Panc1 (cell line): ENCODE measurements at regions not wholly inside any gene's neighbourhood (a gene's known extent, or its start where the extent isn't known, plus 50 kb on each side); places are given as distances from the start of the nearest gene placed in this dataset.
A peak's percentile ranks its signal among the peaks of the same experiment; 100 is the strongest.

Experiments used
- ATAC-seq: fragments of 200-7000 bp; cut with Tn5 transposase; 2 replicates; pipeline ENCODE4 v1.9.1; 2020; ENCODE audit warnings: mild to moderate bottlenecking, moderate library complexity
- BruUV-seq: library from RNA; stranded (reverse); fragments of 400-500 nt; replicated peaks from 2 replicates; lab custom pipeline; 2021; lab: Mats Ljungman, UMichigan
- CTCF ChIA-PET: fragments of 300-600 bp; sonication (Branson Sonifier 250); formaldehyde crosslinking; loops from one replicate; lab custom pipeline; 2022; ENCODE audit warnings: antibody characterized with exemption; lab: Charles Lee
- POLR2A ChIA-PET: fragments of 300-600 bp; sonication (Branson Sonifier 250); formaldehyde crosslinking; loops from one replicate; lab custom pipeline; 2022; ENCODE audit warnings: antibody characterized with exemption; lab: Charles Lee
- DNase-seq: peaks from one replicate; pipeline ENCODE4 v3.0.0-alpha.2; 2010; ENCODE audit warnings: low read depth, low spot score
- H3K27ac ChIP-seq: 2 replicates; pipeline ENCODE4 v1.5.1; 2011; ENCODE audit warnings: mild to moderate bottlenecking, low read length, inconsistent platforms
- H3K27me3 ChIP-seq: fragments of 200-500 bp; sonication (Bioruptor generic); 2 replicates; pipeline ENCODE4 v1.6.0; 2014; ENCODE audit warnings: low read length, inconsistent platforms; ENCODE audit not compliant: control insufficient read depth, insufficient read depth
- H3K36me3 ChIP-seq: fragments of 200-500 bp; sonication (Bioruptor generic); 2 replicates; pipeline ENCODE4 v1.5.1; 2014; ENCODE audit warnings: inconsistent platforms, mild to moderate bottlenecking, low read length, moderate library complexity; ENCODE audit not compliant: control insufficient read depth, insufficient read depth
- H3K4me1 ChIP-seq: 2 replicates; pipeline ENCODE4 v1.5.1; 2011; ENCODE audit warnings: inconsistent platforms, mild to moderate bottlenecking, low read length, moderate library complexity; ENCODE audit not compliant: control insufficient read depth, insufficient read depth
- H3K4me3 ChIP-seq, 2 experiments: 2 replicates each; pipeline ENCODE4 v1.5.1; 2011 to 2012; ENCODE audit warnings: low read depth in 2 of 2, low read length in 2 of 2, mild to moderate bottlenecking in 2 of 2, inconsistent platforms in 1 of 2, moderate library complexity in 1 of 2
- H3K9me3 ChIP-seq: fragments of 200-500 bp; sonication (Bioruptor generic); 2 replicates; pipeline ENCODE4 v1.5.1; 2014; ENCODE audit warnings: low read depth, mild to moderate bottlenecking, inconsistent platforms, low read length, moderate library complexity; ENCODE audit not compliant: control insufficient read depth, insufficient read depth
- POLR2AphosphoS5 ChIP-seq: IDR thresholded peaks from 2 replicates; pipeline ENCODE4 v1.6.1; 2012; ENCODE audit warnings: mild to moderate bottlenecking, low read depth, low read length, moderate library complexity
- SIN3A ChIP-seq: IDR thresholded peaks from 2 replicates; pipeline ENCODE4 v1.6.1; 2012; ENCODE audit warnings: low read depth, mild to moderate bottlenecking, low read length, moderate library complexity, borderline replicate concordance; ENCODE audit not compliant: insufficient read depth
- TCF7L2 ChIP-seq: IDR thresholded peaks from 2 replicates; pipeline ENCODE4 v1.6.1; 2011; ENCODE audit warnings: mild to moderate bottlenecking, low read depth, low read length, inconsistent platforms
- in situ Hi-C: cut with HindIII; loops from 2 replicates; pipeline ENCODE4 v1.10.0; 2016; ENCODE audit warnings: low sequenced_read_pairs, low pct_unique_long_range_greater_than_20kb
- intact Hi-C: fragments of 100-400 bp; cut with micrococcal nuclease; formaldehyde crosslinking; loops from one replicate; pipeline ENCODE4 v1.10.0; 2022; ENCODE audit not compliant: unreplicated experiment
- TF ChIP-seq, protein P1 (sequence below): fragments of 450-650 bp; IDR thresholded peaks from 2 replicates; pipeline ENCODE4 v1.5.1; 2017; ENCODE audit warnings: mild to moderate bottlenecking
- TF ChIP-seq, protein P2 (sequence below), 2 experiments: IDR thresholded peaks; 2 replicates each; pipeline ENCODE4 v1.6.1; 2011 to 2012; ENCODE audit warnings: low read depth in 2 of 2, control low read depth in 1 of 2, low read length in 1 of 2, mild to moderate bottlenecking in 1 of 2, moderate library complexity in 1 of 2; ENCODE audit not compliant: insufficient read depth in 1 of 2

DNA sequence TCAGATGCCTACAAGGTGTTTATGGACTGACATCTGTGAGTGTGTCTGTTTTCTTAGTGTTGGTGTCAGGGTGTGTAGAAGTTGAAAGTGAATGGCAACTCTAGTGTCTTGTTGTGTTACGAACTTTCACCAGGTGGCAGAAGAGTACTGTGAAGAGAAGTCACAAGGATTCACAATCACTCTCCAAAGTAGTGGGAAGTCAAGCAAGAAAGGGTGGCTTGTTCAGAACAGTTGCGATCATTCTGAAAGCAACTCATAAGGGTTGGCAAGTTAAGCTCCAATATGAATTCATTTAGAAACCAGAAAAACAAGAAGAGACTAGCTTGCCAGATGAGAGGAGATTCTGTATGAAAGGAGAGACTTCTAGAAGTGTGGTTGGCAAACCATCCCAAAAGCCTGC is 86.1 kb downstream of the FASLG start:
- POLR2A ChIA-PET = interaction anchor here (0.6 kb wide), 1 partner anchor 910 kb away, joined by 4 read pairs; no protein-coding TSS in a partner anchor
- in situ Hi-C loops = no loop called here
- BruUV-seq = no TSS peak

DNA sequence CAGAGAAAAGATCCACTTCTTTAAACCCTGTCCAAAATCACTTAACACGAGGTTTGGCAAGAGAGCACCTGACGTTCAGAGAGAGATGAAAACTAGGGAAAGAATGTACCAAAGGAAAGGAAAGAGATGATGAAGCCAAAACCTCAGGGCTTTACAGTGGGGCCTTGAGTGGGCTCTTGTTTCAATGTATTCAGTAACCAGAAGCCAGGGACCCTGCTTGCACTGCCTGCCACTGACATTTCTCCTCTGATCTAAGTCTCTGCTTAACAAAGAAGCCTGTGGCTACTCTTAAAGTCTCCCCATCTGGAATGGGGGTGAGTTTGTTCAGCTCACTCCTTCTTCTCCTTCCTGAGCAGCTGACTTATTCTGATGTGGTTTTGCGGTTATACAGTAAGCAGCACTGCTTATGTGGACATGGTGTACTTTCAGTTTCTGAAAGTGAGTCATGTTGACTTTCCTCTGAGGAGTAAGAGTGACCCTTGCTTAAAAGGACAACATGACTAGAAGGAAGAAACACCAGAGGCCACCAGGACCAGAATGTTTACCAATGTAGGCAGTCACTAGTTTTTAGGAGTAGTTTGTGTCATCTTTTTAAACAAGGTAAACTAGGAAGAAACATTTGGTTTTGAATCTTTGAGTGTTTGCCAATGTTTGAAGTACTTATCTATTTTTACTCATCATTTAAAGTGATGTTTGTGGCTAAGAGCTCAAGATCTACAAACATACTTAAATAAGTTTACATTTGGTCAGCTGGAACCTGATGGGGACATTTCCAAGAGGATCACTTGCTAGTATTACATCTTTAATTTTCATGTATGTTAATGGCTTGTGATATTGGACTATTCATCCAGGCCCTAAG is 87.4 kb downstream of the FASLG start:
- Histone ChIP-seq H3K9me3 (no peaks in the 10 kb centered on the region), H3K27me3 (no peaks in the 10 kb centered on the region; the same call in 1 of the 2 replicates), H3K4me1 (no peaks in the 10 kb centered on the region; the same call in 1 of the 2 replicates), H3K27ac (no peak overlapping the region), H3K4me3 (no peak overlapping the region), H3K36me3 (no peaks in the 10 kb centered on the region)
- ChIA-PET CTCF (interaction anchor here (1.7 kb wide), 1 partner anchor 80 kb away, joined by 4 read pairs; no protein-coding TSS in a partner anchor), POLR2A (no interaction called here)
- in situ Hi-C loops (no loop called here), intact Hi-C loops (loop anchor here (10.0 kb wide), 1 partner anchor 78 kb away; no protein-coding TSS in a partner anchor)
- peak; percentile 83 for DNase-seq
- no TSS peak for BruUV-seq
- TF ChIP-seq TCF7L2 = peak; percentile 70
- TF ChIP-seq SIN3A = no peak
- TF ChIP-seq POLR2AphosphoS5 = peak; percentile 57; the same call in 1 of the 2 replicates
- peak; percentile 94 for ATAC-seq

More for the DNA sequence above, 86.1 kb downstream of the FASLG start:
- Histone ChIP-seq H3K36me3 (no peaks in the 10 kb centered on the region), H3K27me3 (no peaks in the 10 kb centered on the region; the same call in 1 of the 2 replicates), H3K27ac (no peak overlapping the region), H3K4me1 (no peaks in the 10 kb centered on the region; the same call in 1 of the 2 replicates), H3K9me3 (no peaks in the 10 kb centered on the region), H3K4me3 (no peak overlapping the region)
- DNase-seq (peak; percentile 72), ATAC-seq (peak; percentile 83)
- intact Hi-C loops = loop anchor here (1.0 to 10.0 kb wide), 2 partner anchors 80 to 457 kb away; no protein-coding TSS in a partner anchor
- TF ChIP-seq POLR2AphosphoS5 (no peak), SIN3A (no peak), TCF7L2 (no peak)
- TF ChIP-seq, protein P1, sequence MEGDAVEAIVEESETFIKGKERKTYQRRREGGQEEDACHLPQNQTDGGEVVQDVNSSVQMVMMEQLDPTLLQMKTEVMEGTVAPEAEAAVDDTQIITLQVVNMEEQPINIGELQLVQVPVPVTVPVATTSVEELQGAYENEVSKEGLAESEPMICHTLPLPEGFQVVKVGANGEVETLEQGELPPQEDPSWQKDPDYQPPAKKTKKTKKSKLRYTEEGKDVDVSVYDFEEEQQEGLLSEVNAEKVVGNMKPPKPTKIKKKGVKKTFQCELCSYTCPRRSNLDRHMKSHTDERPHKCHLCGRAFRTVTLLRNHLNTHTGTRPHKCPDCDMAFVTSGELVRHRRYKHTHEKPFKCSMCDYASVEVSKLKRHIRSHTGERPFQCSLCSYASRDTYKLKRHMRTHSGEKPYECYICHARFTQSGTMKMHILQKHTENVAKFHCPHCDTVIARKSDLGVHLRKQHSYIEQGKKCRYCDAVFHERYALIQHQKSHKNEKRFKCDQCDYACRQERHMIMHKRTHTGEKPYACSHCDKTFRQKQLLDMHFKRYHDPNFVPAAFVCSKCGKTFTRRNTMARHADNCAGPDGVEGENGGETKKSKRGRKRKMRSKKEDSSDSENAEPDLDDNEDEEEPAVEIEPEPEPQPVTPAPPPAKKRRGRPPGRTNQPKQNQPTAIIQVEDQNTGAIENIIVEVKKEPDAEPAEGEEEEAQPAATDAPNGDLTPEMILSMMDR = peak; percentile 74
- TF ChIP-seq, protein P2, sequence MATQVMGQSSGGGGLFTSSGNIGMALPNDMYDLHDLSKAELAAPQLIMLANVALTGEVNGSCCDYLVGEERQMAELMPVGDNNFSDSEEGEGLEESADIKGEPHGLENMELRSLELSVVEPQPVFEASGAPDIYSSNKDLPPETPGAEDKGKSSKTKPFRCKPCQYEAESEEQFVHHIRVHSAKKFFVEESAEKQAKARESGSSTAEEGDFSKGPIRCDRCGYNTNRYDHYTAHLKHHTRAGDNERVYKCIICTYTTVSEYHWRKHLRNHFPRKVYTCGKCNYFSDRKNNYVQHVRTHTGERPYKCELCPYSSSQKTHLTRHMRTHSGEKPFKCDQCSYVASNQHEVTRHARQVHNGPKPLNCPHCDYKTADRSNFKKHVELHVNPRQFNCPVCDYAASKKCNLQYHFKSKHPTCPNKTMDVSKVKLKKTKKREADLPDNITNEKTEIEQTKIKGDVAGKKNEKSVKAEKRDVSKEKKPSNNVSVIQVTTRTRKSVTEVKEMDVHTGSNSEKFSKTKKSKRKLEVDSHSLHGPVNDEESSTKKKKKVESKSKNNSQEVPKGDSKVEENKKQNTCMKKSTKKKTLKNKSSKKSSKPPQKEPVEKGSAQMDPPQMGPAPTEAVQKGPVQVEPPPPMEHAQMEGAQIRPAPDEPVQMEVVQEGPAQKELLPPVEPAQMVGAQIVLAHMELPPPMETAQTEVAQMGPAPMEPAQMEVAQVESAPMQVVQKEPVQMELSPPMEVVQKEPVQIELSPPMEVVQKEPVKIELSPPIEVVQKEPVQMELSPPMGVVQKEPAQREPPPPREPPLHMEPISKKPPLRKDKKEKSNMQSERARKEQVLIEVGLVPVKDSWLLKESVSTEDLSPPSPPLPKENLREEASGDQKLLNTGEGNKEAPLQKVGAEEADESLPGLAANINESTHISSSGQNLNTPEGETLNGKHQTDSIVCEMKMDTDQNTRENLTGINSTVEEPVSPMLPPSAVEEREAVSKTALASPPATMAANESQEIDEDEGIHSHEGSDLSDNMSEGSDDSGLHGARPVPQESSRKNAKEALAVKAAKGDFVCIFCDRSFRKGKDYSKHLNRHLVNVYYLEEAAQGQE (IDR thresholded peaks at IDR 0.05; ENCODE audit: insufficient read depth in 1 of 2, low read depth in 2 of 2, low read length in 1 of 2) = no peak
- CTCF ChIA-PET = interaction anchor here (0.6 to 1.7 kb wide), 3 partner anchors 25 to 457 kb away, joined by 4 to 7 read pairs (median 5); no protein-coding TSS in a partner anchor
